IMR-90 (cell line): ENCODE measurements at regions not wholly inside any gene's neighbourhood (a gene's known extent, or its start where the extent isn't known, plus 50 kb on each side); places are given as distances from the start of the nearest gene placed in this dataset.

ENCODE experiments used
- ATAC-seq: fragments of 200-7000 bp; cut with Tn5 transposase; 2 replicates; pipeline ENCODE4 v1.9.1; 2020; ENCODE audit warnings: low read depth, mild to moderate bottlenecking, moderate library complexity
- BruUV-seq: library from RNA; stranded (reverse); fragments of 400-500 nt; replicated peaks from 2 replicates; lab custom pipeline; 2021; lab: Mats Ljungman, UMichigan
- CTCF ChIA-PET: fragments of 300-600 bp; formaldehyde crosslinking; extraction: SDS; loops from one replicate; lab custom pipeline; 2021; ENCODE audit warnings: antibody characterized with exemption; lab: Yijun Ruan, JAX
- POLR2A ChIA-PET: fragments of 300-600 bp; sonication (Branson Sonifier 250); formaldehyde crosslinking; loops from one replicate; lab custom pipeline; 2022; ENCODE audit warnings: antibody characterized with exemption; ENCODE audit not compliant: unreplicated experiment; lab: Charles Lee
- DNase-seq: peaks from one replicate; pipeline ENCODE4 v3.0.0; 2013
- H2AFZ ChIP-seq: replicated peaks from 2 replicates; pipeline ENCODE3; 2013; ENCODE audit warnings: low read length, mild to moderate bottlenecking; ENCODE audit not compliant: poor library complexity
- H2AK5ac ChIP-seq: 2 replicates; pipeline ENCODE4 v1.6.1; 2013; ENCODE audit warnings: low read depth, low read length, inconsistent platforms
- H2AK9ac ChIP-seq: replicated peaks from 2 replicates; pipeline ENCODE3; 2013; ENCODE audit warnings: mild to moderate bottlenecking, low read depth, low read length, moderate library complexity; ENCODE audit not compliant: poor library complexity
- H2BK120ac ChIP-seq: 2 replicates; pipeline ENCODE4 v1.6.1; 2013; ENCODE audit warnings: low read depth, low read length, inconsistent platforms
- H2BK15ac ChIP-seq: 3 replicates; pipeline ENCODE4 v1.6.1; 2013; ENCODE audit warnings: low read depth, low read length, inconsistent platforms
- H2BK20ac ChIP-seq: 2 replicates; pipeline ENCODE4 v1.6.1; 2013; ENCODE audit warnings: low read depth, mild to moderate bottlenecking, inconsistent platforms, low read length, moderate library complexity
- H2BK5ac ChIP-seq: 2 replicates; pipeline ENCODE4 v1.6.1; 2013; ENCODE audit warnings: mild to moderate bottlenecking, low read depth, low read length, inconsistent platforms; ENCODE audit not compliant: poor library complexity, severe bottlenecking
- H3K14ac ChIP-seq: replicated peaks from 2 replicates; pipeline ENCODE4 v1.6.1; 2013; ENCODE audit warnings: low read depth, low read length, inconsistent platforms
- H3K18ac ChIP-seq: 2 replicates; pipeline ENCODE4 v1.6.1; 2013; ENCODE audit warnings: low read depth, low read length, control low read depth
- H3K23ac ChIP-seq: 2 replicates; pipeline ENCODE4 v1.6.1; 2013; ENCODE audit warnings: low read depth, low read length, inconsistent platforms
- H3K27ac ChIP-seq: 2 replicates; pipeline ENCODE4 v1.5.1; 2013; ENCODE audit warnings: mild to moderate bottlenecking, control low read depth, low read length; ENCODE audit not compliant: insufficient read depth
- H3K27me3 ChIP-seq: 2 replicates; pipeline ENCODE4 v1.6.1; 2013; ENCODE audit warnings: low read length; ENCODE audit not compliant: control insufficient read depth, insufficient read depth
- H3K36me3 ChIP-seq: 2 replicates; pipeline ENCODE4 v1.6.1; 2013; ENCODE audit warnings: low read length, mixed read lengths; ENCODE audit not compliant: control insufficient read depth, insufficient read depth
- H3K4ac ChIP-seq: 2 replicates; pipeline ENCODE4 v1.6.1; 2013; ENCODE audit warnings: low read depth, low read length, inconsistent platforms
- H3K4me1 ChIP-seq: 2 replicates; pipeline ENCODE4 v1.6.1; 2013; ENCODE audit warnings: low read length, mixed read lengths; ENCODE audit not compliant: control insufficient read depth, insufficient read depth
- H3K4me2 ChIP-seq: 2 replicates; pipeline ENCODE4 v1.6.1; 2013; ENCODE audit warnings: low read depth, mild to moderate bottlenecking, control low read depth, low read length, moderate library complexity
- H3K4me3 ChIP-seq: 2 replicates; pipeline ENCODE4 v1.5.1; 2013; ENCODE audit warnings: low read depth, mild to moderate bottlenecking, control low read depth, low read length, moderate library complexity; ENCODE audit not compliant: insufficient read depth
- H3K56ac ChIP-seq: 2 replicates; pipeline ENCODE4 v1.6.1; 2013; ENCODE audit warnings: low read length, inconsistent platforms; ENCODE audit not compliant: insufficient read depth; ENCODE audit errors: extremely low read depth
- H3K79me1 ChIP-seq, 2 experiments: 2 replicates each; pipeline ENCODE4 v1.6.1; 2013; ENCODE audit warnings: low read length in 2 of 2, inconsistent platforms in 1 of 2, low read depth in 1 of 2
- H3K9ac ChIP-seq: 2 replicates; pipeline ENCODE4 v1.6.1; 2013; ENCODE audit warnings: low read depth, low read length, control low read depth
- H3K9me1 ChIP-seq: 2 replicates; pipeline ENCODE4 v1.6.1; 2013; ENCODE audit warnings: low read length, inconsistent platforms; ENCODE audit not compliant: insufficient read depth
- H3K9me3 ChIP-seq: 2 replicates; pipeline ENCODE4 v1.6.1; 2013; ENCODE audit warnings: low read length; ENCODE audit not compliant: control insufficient read depth, insufficient read depth
- H4K20me1 ChIP-seq: 2 replicates; pipeline ENCODE4 v1.6.1; 2013; ENCODE audit warnings: low read length, inconsistent platforms; ENCODE audit not compliant: insufficient read depth
- H4K5ac ChIP-seq: 2 replicates; pipeline ENCODE4 v1.6.1; 2013; ENCODE audit warnings: mild to moderate bottlenecking, low read depth, low read length, control low read depth
- H4K8ac ChIP-seq, 2 experiments: 2 replicates each; pipeline ENCODE4 v1.6.1; 2013; ENCODE audit warnings: low read depth in 2 of 2, low read length in 2 of 2, control low read depth in 1 of 2, inconsistent platforms in 1 of 2
- H4K91ac ChIP-seq: 2 replicates; pipeline ENCODE4 v1.6.1; 2013; ENCODE audit warnings: low read depth, low read length, inconsistent platforms; ENCODE audit not compliant: insufficient read depth
- BHLHE40 ChIP-seq: fragments of 150-350 bp; IDR thresholded peaks from 2 replicates; pipeline ENCODE4 v1.6.1; 2016; ENCODE audit warnings: mild to moderate bottlenecking, low read depth, low read length
- CEBPB ChIP-seq: IDR thresholded peaks from 2 replicates; pipeline ENCODE4 v1.6.1; 2012; ENCODE audit warnings: low read depth, low read length, improper control_type of control experiment
- CHD1 ChIP-seq: IDR thresholded peaks from 2 replicates; pipeline ENCODE4 v1.6.1; 2012; ENCODE audit warnings: low read depth, low read length, improper control_type of control experiment
- CTCF ChIP-seq: conservative IDR thresholded peaks from 2 replicates; pipeline ENCODE4 v1.5.1; 2012; ENCODE audit warnings: mild to moderate bottlenecking, low read depth, low read length, improper control_type of control experiment
- ELK1 ChIP-seq: fragments of 150-350 bp; IDR thresholded peaks from 2 replicates; pipeline ENCODE4 v1.6.1; 2016; ENCODE audit warnings: low read depth, mild to moderate bottlenecking, low read length, moderate library complexity, borderline replicate concordance
- FOS ChIP-seq: fragments of 150-350 bp; IDR thresholded peaks from 2 replicates; pipeline ENCODE4 v1.6.1; 2016; ENCODE audit warnings: low read depth, low read length
- MAFK ChIP-seq: IDR thresholded peaks from 2 replicates; pipeline ENCODE4 v1.6.1; 2012; ENCODE audit warnings: low read depth, low read length, improper control_type of control experiment
- MAZ ChIP-seq: IDR thresholded peaks from 2 replicates; pipeline ENCODE4 v1.6.1; 2012; ENCODE audit warnings: low read depth, mild to moderate bottlenecking, low read length, improper control_type of control experiment, moderate library complexity, borderline replicate concordance
- MXI1 ChIP-seq: IDR thresholded peaks from 2 replicates; pipeline ENCODE4 v1.6.1; 2012; ENCODE audit warnings: low read depth, mild to moderate bottlenecking, low read length, moderate library complexity, borderline replicate concordance
- NFE2L2 ChIP-seq: fragments of 150-350 bp; IDR thresholded peaks from 2 replicates; pipeline ENCODE4 v1.6.1; 2016; ENCODE audit warnings: low read depth, mild to moderate bottlenecking, low read length
- POLR2A ChIP-seq: IDR thresholded peaks from 2 replicates; pipeline ENCODE4 v1.6.1; 2012; ENCODE audit warnings: mild to moderate bottlenecking, low read depth, low read length
- RAD21 ChIP-seq: IDR thresholded peaks from 2 replicates; pipeline ENCODE4 v1.6.1; 2012; ENCODE audit warnings: low read length, improper control_type of control experiment
- RCOR1 ChIP-seq: IDR thresholded peaks from 2 replicates; pipeline ENCODE4 v1.6.1; 2012; ENCODE audit warnings: mild to moderate bottlenecking, low read length, improper control_type of control experiment; ENCODE audit not compliant: insufficient replicate concordance
- RFX5 ChIP-seq: IDR thresholded peaks from 2 replicates; pipeline ENCODE4 v1.8.0; 2012; ENCODE audit warnings: low read depth, mild to moderate bottlenecking, low read length, moderate library complexity
- SMC3 ChIP-seq: fragments of 150-350 bp; IDR thresholded peaks from 2 replicates; pipeline ENCODE4 v1.6.1; 2016; ENCODE audit warnings: low read depth, mild to moderate bottlenecking, antibody characterized with exemption, low read length, moderate library complexity
- USF2 ChIP-seq: fragments of 150-350 bp; IDR thresholded peaks from 2 replicates; pipeline ENCODE4 v1.6.1; 2017; ENCODE audit warnings: mild to moderate bottlenecking, antibody characterized with exemption, low read length, low read depth
- dilution Hi-C: fragments of 300-500 bp; cut with HindIII; formaldehyde crosslinking; loops from one replicate; pipeline ENCODE4 v1.14.3; 2018; ENCODE audit warnings: low sequenced_read_pairs; ENCODE audit not compliant: unreplicated experiment
- in situ Hi-C: fragments of 300-500 bp; cut with MboI; formaldehyde crosslinking; loops from 3 replicates; pipeline ENCODE4 v1.14.3; 2019; ENCODE audit warnings: low sequenced_read_pairs, inconsistent platforms, mixed read lengths
- intact Hi-C: fragments of 100-400 bp; cut with micrococcal nuclease; formaldehyde crosslinking; loops from 2 replicates; pipeline ENCODE4 v1.10.0; 2022

- Histone ChIP-seq H3K36me3 (no peaks in the 10 kb centered on the region), H3K27ac (no peak overlapping the region), H3K4me1 (no peaks in the 10 kb centered on the region), H2BK5ac (no peak overlapping the region), H3K9ac (no peak overlapping the region), H2BK15ac (no peak overlapping the region), H3K18ac (no peak overlapping the region), H2AK5ac (no peak overlapping the region), H4K8ac (no peak overlapping the region), H3K4ac (no peak overlapping the region), H2AK9ac (no peak overlapping the region), H3K56ac (no peak overlapping the region), H4K91ac (no peak overlapping the region), H2AFZ (no peak overlapping the region), H4K20me1 (no peaks in the 10 kb centered on the region), H3K14ac (no peak overlapping the region), H3K79me1 (no peaks in the 10 kb centered on the region), H3K4me2 (no peak overlapping the region), H2BK20ac (no peak overlapping the region), H3K23ac (no peak overlapping the region), H3K9me1 (no peaks in the 10 kb centered on the region), H4K5ac (no peak overlapping the region), H3K4me3 (no peak overlapping the region), H3K9me3 (peaks cover 4% of the 10 kb centered on the region; the same call in 1 of the 2 replicates), H3K27me3 (no peaks in the 10 kb centered on the region), H2BK120ac (no peak overlapping the region)
- TF ChIP-seq CHD1 (no peak), USF2 (no peak), CTCF (no peak), MAFK (no peak), BHLHE40 (no peak), ELK1 (no peak), FOS (no peak), NFE2L2 (no peak), RAD21 (no peak), RCOR1 (no peak), CEBPB (no peak), MXI1 (no peak), RFX5 (no peak), POLR2A (no peak), SMC3 (no peak), MAZ (no peak)
- in situ Hi-C loops, result no loop called here
- DNase-seq (no peak), ATAC-seq (no peak)
- POLR2A ChIA-PET, result no interaction called here
- BruUV-seq, result no TSS peak
- dilution Hi-C loops, result no loop called here
- intact Hi-C loops, result no loop called here
- CTCF ChIA-PET, result no interaction called here
Measured at GRCh38 chr1:175250027-175250426, 57.5 kb upstream of the KIAA0040 start.
